A549 (cell line): ENCODE measurements at regions not wholly inside any gene's neighbourhood (a gene's known extent, or its start where the extent isn't known, plus 50 kb on each side); places are given as distances from the start of the nearest gene placed in this dataset.
A peak's percentile ranks its signal among the peaks of the same experiment; 100 is the strongest.

Source experiments
- ATAC-seq, 2 experiments: fragments of 200-7000 bp in 1 of 2; fragments of >200 bp in 1 of 2; cut with Nextera tagmentation in 1 of 2; cut with Tn5 transposase in 1 of 2; 3 replicates each; pipeline versions ENCODE4 v1.8.0 to v1.9.1; 2018 to 2020; ENCODE audit warnings: mild to moderate bottlenecking in 1 of 2, moderate library complexity in 1 of 2
- CTCF ChIA-PET: fragments of 300-600 bp; sonication (Branson Sonifier 250); formaldehyde crosslinking; extraction: SDS; loops from one replicate; lab custom pipeline; 2021; ENCODE audit warnings: antibody characterized with exemption, inconsistent platforms; lab: Yijun Ruan, JAX
- POLR2A ChIA-PET: fragments of 350-600 bp; formaldehyde crosslinking; extraction: SDS; loops from one replicate; lab custom pipeline; 2021; ENCODE audit warnings: antibody characterized with exemption, inconsistent platforms; lab: Yijun Ruan, JAX
- DNase-seq, 2 experiments: peaks; one replicate each; pipeline versions ENCODE4 v3.0.0 to v3.0.0-alpha.2; 2011 to 2016; ENCODE audit warnings: low read depth in 1 of 2, low spot score in 1 of 2
- FAIRE-seq: peaks from 2 replicates; lab custom pipeline; 2011; peaks lifted over from hg19 to GRCh38; lab: Jason Lieb, UNC
- H3K27ac ChIP-seq, 2 experiments: fragments of >200 bp; sonication (Bioruptor Twin); formaldehyde crosslinking; 3 replicates each; pipeline ENCODE4 v1.5.1; 2016 to 2017
- H3K4me1 ChIP-seq: fragments of >200 bp; sonication (Bioruptor Twin); formaldehyde crosslinking; 3 replicates; pipeline ENCODE4 v1.6.1; 2016
- H3K4me2 ChIP-seq: fragments of >200 bp; sonication (Bioruptor Twin); formaldehyde crosslinking; 3 replicates; pipeline ENCODE4 v1.6.1; 2016
- H3K4me3 ChIP-seq: fragments of >200 bp; sonication (Bioruptor Twin); formaldehyde crosslinking; 3 replicates; pipeline ENCODE4 v1.5.1; 2016
- H3K9me3 ChIP-seq: fragments of >200 bp; sonication (Bioruptor Twin); formaldehyde crosslinking; 3 replicates; pipeline ENCODE4 v1.6.1; 2016
- ATOH8 ChIP-seq: fragments of 250-450 bp; sonication (Bioruptor Pico); IDR thresholded peaks from 2 replicates; pipeline ENCODE4 v1.5.0; 2020; ENCODE audit warnings: low read depth, mild to moderate bottlenecking, moderate library complexity
- CBX2 ChIP-seq: fragments of 200-600 bp; sonication (generic); IDR thresholded peaks from 2 replicates; pipeline ENCODE4 v1.6.1; 2016; ENCODE audit warnings: low read depth, mild to moderate bottlenecking, borderline replicate concordance
- CBX8 ChIP-seq: fragments of 200-600 bp; sonication (generic); IDR thresholded peaks from 2 replicates; pipeline ENCODE4 v1.6.1; 2016
- CEBPB ChIP-seq, 2 experiments: fragments of >200 bp in 1 of 2; sonication (Bioruptor Twin) in 1 of 2; formaldehyde crosslinking in 1 of 2; IDR thresholded peaks; 2 replicates each; pipeline ENCODE4 v1.6.1; 2012 to 2016
- CHD2 ChIP-seq: fragments of 150-350 bp; IDR thresholded peaks from 2 replicates; pipeline ENCODE4 v1.6.1; 2014; ENCODE audit warnings: low read length; ENCODE audit not compliant: partially characterized antibody
- CHD4 ChIP-seq: fragments of 200-600 bp; sonication (generic); IDR thresholded peaks from 2 replicates; pipeline ENCODE4 v1.6.1; 2016; ENCODE audit warnings: antibody characterized with exemption, mild to moderate bottlenecking, borderline replicate concordance
- EHF ChIP-seq: fragments of 250-450 bp; sonication (Bioruptor Pico); IDR thresholded peaks from 2 replicates; pipeline ENCODE4 v1.5.0; 2020; ENCODE audit warnings: mild to moderate bottlenecking
- ELK1 ChIP-seq: fragments of 150-350 bp; IDR thresholded peaks from 2 replicates; pipeline ENCODE4 v1.6.1; 2014; ENCODE audit warnings: low read depth, mild to moderate bottlenecking, low read length
- EP300 ChIP-seq, 2 experiments: fragments of >200 bp; sonication (Bioruptor Twin); formaldehyde crosslinking; IDR thresholded peaks; 2 replicates in 1 of 2; 3 replicates in 1 of 2; pipeline ENCODE4 v1.6.1; 2016 to 2017
- ESRRA ChIP-seq: fragments of 150-350 bp; IDR thresholded peaks from 2 replicates; pipeline ENCODE4 v1.6.1; 2014; ENCODE audit warnings: mild to moderate bottlenecking, low read length, borderline replicate concordance
- FOSL2 ChIP-seq, 2 experiments: fragments of 450-650 bp in 1 of 2; fragments of >200 bp in 1 of 2; sonication (Bioruptor Twin) in 1 of 2; formaldehyde crosslinking; IDR thresholded peaks; 2 replicates each; pipeline versions ENCODE4 v1.5.0 to v1.6.1; 2016 to 2020; ENCODE audit warnings: mild to moderate bottlenecking in 1 of 2, moderate library complexity in 1 of 2
- HOXA7 ChIP-seq: fragments of 250-450 bp; sonication (Bioruptor Pico); IDR thresholded peaks from 2 replicates; pipeline ENCODE4 v1.5.0; 2020; ENCODE audit warnings: mild to moderate bottlenecking, moderate library complexity
- JUNB ChIP-seq: fragments of >200 bp; sonication (Bioruptor Twin); formaldehyde crosslinking; IDR thresholded peaks from 2 replicates; pipeline ENCODE4 v1.6.1; 2016
- KDM1A ChIP-seq: fragments of 200-600 bp; sonication (generic); IDR thresholded peaks from 2 replicates; pipeline ENCODE4 v1.6.1; 2016; ENCODE audit warnings: low read depth, mild to moderate bottlenecking
- KDM5A ChIP-seq: fragments of 200-600 bp; sonication (generic); IDR thresholded peaks from 2 replicates; pipeline ENCODE4 v1.6.1; 2016; ENCODE audit warnings: antibody characterized with exemption, mild to moderate bottlenecking
- MYC ChIP-seq: IDR thresholded peaks from 2 replicates; pipeline ENCODE4 v1.6.1; 2012; ENCODE audit warnings: mild to moderate bottlenecking, inconsistent platforms, low read length, improper control_type of control experiment, borderline replicate concordance
- NR3C1 ChIP-seq: fragments of >200 bp; sonication (Bioruptor Twin); formaldehyde crosslinking; IDR thresholded peaks from 3 replicates; pipeline ENCODE4 v1.6.1; 2017
- RARB ChIP-seq: fragments of 250-450 bp; sonication (Bioruptor Pico); IDR thresholded peaks from 2 replicates; pipeline ENCODE4 v1.8.0; 2021; ENCODE audit warnings: mild to moderate bottlenecking, moderate library complexity
- SREBF2 ChIP-seq: fragments of 450-650 bp; IDR thresholded peaks from 2 replicates; pipeline ENCODE4 v1.6.1; 2014; ENCODE audit warnings: mild to moderate bottlenecking, moderate library complexity
- TFCP2L1 ChIP-seq: fragments of 250-450 bp; sonication (Bioruptor Pico); IDR thresholded peaks from 2 replicates; pipeline ENCODE4 v1.5.0; 2021; ENCODE audit warnings: mild to moderate bottlenecking
- USF2 ChIP-seq: fragments of 450-650 bp; IDR thresholded peaks from 2 replicates; pipeline ENCODE4 v1.6.1; 2014; ENCODE audit warnings: antibody characterized with exemption
- ZC3H11A ChIP-seq: fragments of 450-650 bp; IDR thresholded peaks from 2 replicates; pipeline ENCODE4 v1.6.1; 2014; ENCODE audit warnings: antibody characterized with exemption, mild to moderate bottlenecking
- ZFP36 ChIP-seq: fragments of 450-650 bp; IDR thresholded peaks from 2 replicates; pipeline ENCODE4 v1.6.1; 2014; ENCODE audit warnings: borderline replicate concordance; ENCODE audit not compliant: partially characterized antibody
- WGBS: methylation state at CpG from one replicate; pipeline ENCODE4 v1.1.6; 2017; ENCODE audit errors: missing lambda C conversion rate; 5-methylcytosine and 5-hydroxymethylcytosine counted together

- H3K9me3 ChIP-seq = no peaks in the 10 kb centered on the region
- no peak for ATAC-seq
- H3K4me3 ChIP-seq = no peak overlapping the region
- DNase-seq = no peak
- H3K4me1 ChIP-seq = no peaks in the 10 kb centered on the region
- ChIA-PET POLR2A (no interaction called here), CTCF (interaction anchor here (0.9 kb wide), 1 partner anchor 34 kb away, joined by 3 read pairs; no protein-coding TSS in a partner anchor)
- no peak overlapping the region for H3K4me2 ChIP-seq
- TF ChIP-seq KDM1A (no peak), CEBPB (IDR thresholded peaks at IDR 0.05) (peak; percentile 64 to 72; a peak in 3 of 4 replicates)
- no peak overlapping the region for H3K27ac ChIP-seq
- FAIRE-seq = no peak
- WGBS = 6% methylated on average over 6 of the region's 6 CpGs
These were observed 300.7 kb upstream of the SATB1 start for GRCh38 chr3:18725668-18726407.

- H3K4me2 ChIP-seq = no peak overlapping the region
- no peak for FAIRE-seq
- CTCF ChIA-PET = no interaction called here
These were observed 299.3 kb upstream of the SATB1 start for GRCh38 chr3:18724456-18724855.

DNA sequence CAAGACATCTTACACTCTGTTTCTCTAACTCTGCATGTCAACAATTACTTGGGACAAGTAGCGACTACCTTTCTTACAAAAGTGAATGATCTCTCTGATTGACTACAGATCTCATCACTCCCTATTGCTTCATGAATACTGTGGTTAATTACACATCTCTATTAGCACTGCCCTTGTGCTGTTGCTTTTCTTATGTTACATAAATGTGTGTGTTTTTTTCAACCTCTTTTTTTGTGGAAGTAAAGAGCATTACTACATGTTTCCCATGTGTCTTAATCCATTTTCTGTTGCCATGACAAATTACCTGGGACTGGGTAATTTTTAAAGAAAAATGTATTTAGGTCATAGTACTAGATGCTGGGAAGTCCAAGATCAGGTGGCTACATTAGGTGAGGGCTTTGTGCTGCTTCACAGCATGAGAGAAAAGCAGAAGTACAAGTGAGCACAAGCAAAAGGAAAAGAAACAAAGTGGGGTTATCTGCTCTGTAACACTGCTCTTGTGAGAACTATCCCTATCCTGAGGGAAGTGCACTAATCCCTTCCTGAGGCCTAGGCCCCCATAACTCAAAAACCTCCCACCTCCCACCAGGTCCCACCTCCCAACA lies 298.2 kb upstream of the SATB1 start:
- Histone ChIP-seq H3K4me1 (no peaks in the 10 kb centered on the region), H3K4me3 (no peak overlapping the region), H3K9me3 (no peaks in the 10 kb centered on the region), H3K27ac (no peak overlapping the region), H3K4me2 (no peak overlapping the region)
- TF ChIP-seq CBX2 (no peak), EHF (no peak), KDM5A (no peak), NR3C1 (no peak), KDM1A (no peak), HOXA7 (CRISPR knock-in tag) (no peak), USF2 (no peak), FOSL2 (IDR thresholded peaks at IDR 0.05) (no peak), FOSL2 (CRISPR knock-in tag; IDR thresholded peaks at IDR 0.05) (no peak), ELK1 (no peak), ZFP36 (no peak), CHD2 (no peak)
- 12% methylated on average over 1 of the region's 1 CpG for WGBS
- DNase-seq (no peak), ATAC-seq (no peak), FAIRE-seq (no peak)
- POLR2A ChIA-PET = no interaction called here
- CTCF ChIA-PET = no interaction called here

More at GRCh38 chr3:18724456-18724855, 299.3 kb upstream of the SATB1 start:
- no peak for ATAC-seq
- Histone ChIP-seq H3K4me1 (no peaks in the 10 kb centered on the region), H3K27ac (no peak overlapping the region), H3K9me3 (no peaks in the 10 kb centered on the region), H3K4me3 (no peak overlapping the region)
- WGBS = 21% methylated on average over 2 of the region's 2 CpGs
- TF ChIP-seq CBX8 = no peak
- TF ChIP-seq KDM1A = no peak
- no peak for TF ChIP-seq MYC
- no peak for TF ChIP-seq NR3C1
- TF ChIP-seq TFCP2L1 = no peak
- no peak for TF ChIP-seq ELK1
- TF ChIP-seq CBX2 = no peak
- TF ChIP-seq CHD4 = no peak
- TF ChIP-seq USF2 = no peak
- TF ChIP-seq CHD2 = no peak
- TF ChIP-seq ESRRA = no peak
- TF ChIP-seq EHF = no peak
- TF ChIP-seq EP300 (IDR thresholded peaks at IDR 0.05) = no peak
- TF ChIP-seq JUNB = no peak
- no peak for TF ChIP-seq RARB (CRISPR knock-in tag)
- TF ChIP-seq ZC3H11A = no peak
- TF ChIP-seq SREBF2 = no peak
- no peak for TF ChIP-seq ATOH8 (CRISPR knock-in tag)
- POLR2A ChIA-PET = no interaction called here
- DNase-seq = no peak
